ENCODE measurements at regions not wholly inside any gene's neighbourhood (a gene's known extent, or its start where the extent isn't known, plus 50 kb on each side); places are given as distances from the start of the nearest gene placed in this dataset.

DNA sequence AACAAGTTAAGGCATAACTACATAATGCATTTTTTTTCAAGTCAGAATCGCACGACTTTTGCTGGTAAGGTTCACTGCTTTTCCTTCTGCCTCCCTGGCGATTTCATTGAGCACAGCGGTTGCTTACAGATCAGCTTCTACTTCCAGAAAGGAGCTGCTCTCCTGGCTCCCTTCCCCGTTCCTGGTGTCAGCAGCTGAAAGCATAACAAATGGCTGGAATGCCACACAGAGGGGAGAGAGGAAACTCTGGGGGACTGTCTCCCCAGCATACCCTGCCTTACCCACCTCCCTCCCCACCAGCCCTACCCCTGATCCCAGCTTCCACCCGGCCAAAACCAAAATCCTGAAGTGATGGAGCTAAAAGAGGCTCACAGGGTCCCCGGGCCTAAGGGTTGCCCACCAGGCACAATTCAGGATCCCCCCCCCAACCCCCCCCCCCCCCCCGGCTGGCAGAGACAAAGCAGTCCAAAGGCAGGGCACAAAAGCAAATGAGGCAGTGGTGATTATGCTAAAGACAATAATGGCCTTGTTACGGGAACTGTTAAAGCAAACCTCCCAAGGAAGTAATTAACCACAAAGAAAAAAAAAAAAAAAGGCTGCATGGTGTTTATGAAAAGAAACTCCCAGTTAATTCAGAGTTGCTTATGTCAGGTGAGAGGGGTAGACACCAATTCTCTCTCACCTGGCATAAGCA is 126.1 kb upstream of the WWC1 start:
- Histone ChIP-seq H3K4me3 (ENCODE audit: low read length) (no peak overlapping the region), H3K9ac (ENCODE audit: low read length) (no peak overlapping the region), H3K4me2 (ENCODE audit: low read length) (no peak overlapping the region), H2AFZ (ENCODE audit: low read depth, low read length) (no peak overlapping the region), H3K9me3 (ENCODE audit: low read length) (no peaks in the 10 kb centered on the region), H3F3A (ENCODE audit: insufficient read depth, low read length, poor library complexity, severe bottlenecking) (no peaks in the 10 kb centered on the region), H3K36me3 (ENCODE audit: insufficient read depth, low read length) (no peaks in the 10 kb centered on the region), H3K27me3 (ENCODE audit: insufficient read depth, low read depth, low read length) (no peaks in the 10 kb centered on the region), H4K20me1 (ENCODE audit: insufficient read depth) (no peaks in the 10 kb centered on the region), H3K79me2 (replicated peaks; ENCODE audit: insufficient read depth, low read length) (no peaks in the 10 kb centered on the region), H3K27ac (ENCODE audit: low read length) (no peak overlapping the region), H3K9me2 (ENCODE audit: insufficient read depth, low read length) (no peaks in the 10 kb centered on the region)
- TF ChIP-seq EZH2 (IDR thresholded peaks at IDR 0.05; ENCODE audit: borderline replicate concordance, insufficient read depth, low read length, poor library complexity, severe bottlenecking) (no peak), MXI1 (conservative IDR thresholded peaks at IDR 0.05; ENCODE audit: poor library complexity, severe bottlenecking) (no peak), CTCF (IDR thresholded peaks at IDR 0.05; ENCODE audit: poor library complexity, severe bottlenecking) (no peak), TAF1 (IDR thresholded peaks at IDR 0.05; ENCODE audit: low read depth) (no peak), POLR2AphosphoS5 (IDR thresholded peaks at IDR 0.05) (no peak), EP300 (conservative IDR thresholded peaks at IDR 0.05; ENCODE audit: poor library complexity, severe bottlenecking) (no peak), SMC3 (conservative IDR thresholded peaks at IDR 0.05; ENCODE audit: poor library complexity) (no peak), RAD21 (conservative IDR thresholded peaks at IDR 0.05) (no peak)
- TF ChIP-seq, protein P1, sequence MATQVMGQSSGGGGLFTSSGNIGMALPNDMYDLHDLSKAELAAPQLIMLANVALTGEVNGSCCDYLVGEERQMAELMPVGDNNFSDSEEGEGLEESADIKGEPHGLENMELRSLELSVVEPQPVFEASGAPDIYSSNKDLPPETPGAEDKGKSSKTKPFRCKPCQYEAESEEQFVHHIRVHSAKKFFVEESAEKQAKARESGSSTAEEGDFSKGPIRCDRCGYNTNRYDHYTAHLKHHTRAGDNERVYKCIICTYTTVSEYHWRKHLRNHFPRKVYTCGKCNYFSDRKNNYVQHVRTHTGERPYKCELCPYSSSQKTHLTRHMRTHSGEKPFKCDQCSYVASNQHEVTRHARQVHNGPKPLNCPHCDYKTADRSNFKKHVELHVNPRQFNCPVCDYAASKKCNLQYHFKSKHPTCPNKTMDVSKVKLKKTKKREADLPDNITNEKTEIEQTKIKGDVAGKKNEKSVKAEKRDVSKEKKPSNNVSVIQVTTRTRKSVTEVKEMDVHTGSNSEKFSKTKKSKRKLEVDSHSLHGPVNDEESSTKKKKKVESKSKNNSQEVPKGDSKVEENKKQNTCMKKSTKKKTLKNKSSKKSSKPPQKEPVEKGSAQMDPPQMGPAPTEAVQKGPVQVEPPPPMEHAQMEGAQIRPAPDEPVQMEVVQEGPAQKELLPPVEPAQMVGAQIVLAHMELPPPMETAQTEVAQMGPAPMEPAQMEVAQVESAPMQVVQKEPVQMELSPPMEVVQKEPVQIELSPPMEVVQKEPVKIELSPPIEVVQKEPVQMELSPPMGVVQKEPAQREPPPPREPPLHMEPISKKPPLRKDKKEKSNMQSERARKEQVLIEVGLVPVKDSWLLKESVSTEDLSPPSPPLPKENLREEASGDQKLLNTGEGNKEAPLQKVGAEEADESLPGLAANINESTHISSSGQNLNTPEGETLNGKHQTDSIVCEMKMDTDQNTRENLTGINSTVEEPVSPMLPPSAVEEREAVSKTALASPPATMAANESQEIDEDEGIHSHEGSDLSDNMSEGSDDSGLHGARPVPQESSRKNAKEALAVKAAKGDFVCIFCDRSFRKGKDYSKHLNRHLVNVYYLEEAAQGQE (IDR thresholded peaks at IDR 0.05; ENCODE audit: borderline replicate concordance) = no peak

GRCh38 chr5:168165977-168166376 is 125.5 kb upstream of the WWC1 start:
- H3K9me3 ChIP-seq (ENCODE audit: low read length) = no peaks in the 10 kb centered on the region
- no peaks in the 10 kb centered on the region for H3K27me3 ChIP-seq (ENCODE audit: insufficient read depth, low read depth, low read length)
- no peak overlapping the region for H3K4me3 ChIP-seq (ENCODE audit: low read length)
- no peaks in the 10 kb centered on the region for H4K20me1 ChIP-seq (ENCODE audit: insufficient read depth)
- no peak overlapping the region for H3K9ac ChIP-seq (ENCODE audit: low read length)
- H3K27ac ChIP-seq (ENCODE audit: low read length) = no peak overlapping the region
- TF ChIP-seq EP300 (conservative IDR thresholded peaks at IDR 0.05; ENCODE audit: poor library complexity, severe bottlenecking) = no peak
- no peak for TF ChIP-seq EZH2 (IDR thresholded peaks at IDR 0.05; ENCODE audit: borderline replicate concordance, insufficient read depth, low read length, poor library complexity, severe bottlenecking)
- no peak for TF ChIP-seq TAF1 (IDR thresholded peaks at IDR 0.05; ENCODE audit: low read depth)
- TF ChIP-seq, protein P1 (IDR thresholded peaks at IDR 0.05; ENCODE audit: borderline replicate concordance) = no peak
- no peak for TF ChIP-seq MXI1 (conservative IDR thresholded peaks at IDR 0.05; ENCODE audit: poor library complexity, severe bottlenecking)
- no peak for TF ChIP-seq POLR2AphosphoS5 (IDR thresholded peaks at IDR 0.05)
- H3K36me3 ChIP-seq (ENCODE audit: insufficient read depth, low read length) = no peaks in the 10 kb centered on the region
- H3K9me2 ChIP-seq (ENCODE audit: insufficient read depth, low read length) = no peaks in the 10 kb centered on the region
- H3F3A ChIP-seq (ENCODE audit: insufficient read depth, low read length, poor library complexity, severe bottlenecking) = no peaks in the 10 kb centered on the region
- H2AFZ ChIP-seq (ENCODE audit: low read depth, low read length) = no peak overlapping the region
- no peaks in the 10 kb centered on the region for H3K79me2 ChIP-seq (replicated peaks; ENCODE audit: insufficient read depth, low read length)
- no peak overlapping the region for H3K4me2 ChIP-seq (ENCODE audit: low read length)
